HG02973 (cell line): ENCODE measurements at regions not wholly inside any gene's neighbourhood (a gene's known extent, or its start where the extent isn't known, plus 50 kb on each side); places are given as distances from the start of the nearest gene placed in this dataset.
"Not testable (repeated sequence)": the region's sequence is repeated elsewhere in the genome, so short reads cannot be mapped to it uniquely, and the experiment has no call there.

Experiments
- ATAC-seq: cut with Tn5 transposase; IDR thresholded peaks from one replicate; pipeline ENCODE4 v1.9.1; 2021; ENCODE audit warnings: moderate library complexity; ENCODE audit not compliant: unreplicated experiment

DNA sequence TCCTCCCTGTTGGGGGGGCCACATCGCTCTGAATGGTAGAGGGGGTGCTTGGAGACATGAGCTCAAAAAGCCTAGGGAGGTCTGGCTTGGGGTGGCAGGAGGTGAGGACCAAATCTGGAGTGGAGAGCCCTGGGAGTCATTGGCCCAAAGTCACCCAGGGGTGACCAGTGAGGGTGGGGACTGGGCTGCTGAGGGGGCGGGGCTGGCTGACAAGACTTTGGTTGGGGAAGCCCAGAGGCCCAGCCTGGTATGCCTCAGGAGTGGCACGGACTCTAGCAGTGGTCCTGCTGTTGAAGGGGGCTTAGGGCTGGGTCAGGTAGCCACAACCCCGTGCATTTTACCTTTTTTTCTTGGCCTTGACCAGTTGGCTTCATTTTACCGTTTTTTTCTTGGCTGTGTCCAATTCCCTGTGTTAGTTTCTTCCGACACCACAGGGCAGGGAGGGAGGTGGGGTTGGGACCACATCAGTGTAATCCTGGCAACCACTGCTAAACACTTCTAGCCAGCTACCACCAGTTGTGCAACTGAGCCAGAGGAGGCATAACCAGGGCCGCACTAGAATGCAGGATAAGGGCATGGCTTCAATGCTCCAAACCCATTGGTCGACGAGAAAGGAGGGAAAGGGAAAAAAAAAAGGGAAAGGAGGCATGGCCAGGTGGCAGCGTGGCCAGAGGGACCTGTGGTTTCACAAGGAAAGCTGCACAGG lies 105.3 kb upstream of the C2CD4B start:
- ATAC-seq = no peak

DNA sequence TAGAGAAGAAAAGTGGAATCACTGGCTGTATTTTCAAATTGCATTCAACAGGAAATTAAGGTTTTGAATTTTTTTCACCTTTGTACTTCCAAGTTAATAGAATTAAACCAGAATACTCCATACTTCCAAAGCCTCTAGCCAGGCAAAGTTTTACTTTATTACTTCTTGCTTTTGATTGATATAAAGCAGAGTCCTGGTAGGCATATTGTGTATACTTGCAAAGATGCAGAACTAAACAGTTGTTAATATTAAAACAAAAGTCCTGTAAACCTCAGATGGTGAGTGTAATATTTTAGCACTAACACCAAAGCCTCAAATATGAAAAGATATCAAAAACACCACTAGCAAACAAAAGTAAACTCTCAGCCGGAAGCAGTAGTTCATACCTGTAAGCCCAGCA lies 107.2 kb upstream of the C2CD4B start:
- ATAC-seq = no peak

DNA sequence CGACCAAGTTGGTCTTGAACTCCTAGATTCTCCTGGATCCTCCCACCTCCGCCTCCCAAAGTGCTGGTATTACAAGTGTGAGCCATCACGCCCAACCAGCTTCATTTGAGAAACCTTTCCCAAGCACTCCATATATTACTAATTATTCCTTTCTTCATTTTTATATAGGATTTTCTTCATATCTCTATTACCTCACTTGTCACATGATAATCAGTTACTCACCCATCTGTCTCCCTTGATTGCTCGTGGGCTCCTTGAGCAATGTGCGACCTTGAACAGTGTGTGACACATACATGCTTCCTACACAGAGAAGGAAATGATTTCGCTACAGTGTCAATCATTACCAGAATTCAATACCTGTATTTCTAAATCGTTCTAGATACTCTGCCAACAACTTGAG lies 110.7 kb upstream of the C2CD4B start:
- no peak for ATAC-seq

DNA sequence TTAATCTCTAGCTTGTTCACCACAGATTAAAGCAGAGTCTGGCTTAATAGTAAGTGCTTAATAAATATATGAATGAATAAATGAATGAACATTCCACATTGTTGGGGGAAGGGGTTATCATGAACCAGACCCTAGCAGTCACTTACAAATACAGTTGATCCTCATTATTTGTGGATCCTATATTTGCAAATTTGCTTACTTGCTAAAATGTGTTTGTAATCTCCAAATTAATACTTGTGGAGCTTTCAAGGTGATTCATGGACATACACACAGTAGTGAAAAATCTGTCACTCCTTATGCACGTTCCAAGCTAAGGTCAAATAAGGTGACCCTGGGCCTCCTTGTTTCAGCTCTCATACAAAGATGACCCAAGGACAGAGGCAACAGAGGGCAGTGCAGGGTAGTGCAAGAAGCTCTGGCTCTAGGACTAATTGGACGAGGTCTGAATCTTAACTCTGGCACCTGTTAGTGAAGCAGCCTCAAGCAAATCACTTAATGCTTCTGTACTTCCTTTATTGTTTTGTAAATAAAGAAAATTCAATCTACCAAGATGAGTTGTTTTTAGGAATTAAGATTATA lies 112.8 kb upstream of the C2CD4B start:
- no peak for ATAC-seq

DNA sequence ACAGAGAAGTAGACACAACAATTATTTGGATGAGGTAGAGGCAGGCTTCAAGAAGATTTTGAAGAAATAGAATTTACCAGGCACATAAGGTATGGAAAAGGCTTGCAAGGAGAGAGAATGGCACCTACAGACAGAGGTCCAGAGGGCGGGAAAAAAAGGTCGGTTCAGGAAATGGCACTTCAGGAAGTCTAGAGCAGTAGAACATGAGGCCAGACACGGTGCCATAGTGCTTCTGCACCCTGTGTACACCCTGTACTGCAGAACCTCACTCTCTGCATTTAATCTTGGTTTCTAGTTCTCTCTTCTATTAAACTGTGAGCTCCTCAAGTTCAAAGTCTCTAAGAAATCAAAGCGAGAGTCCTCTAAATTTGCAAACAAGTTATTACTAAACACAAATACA lies 113.4 kb upstream of the C2CD4B start:
- no peak for ATAC-seq

DNA sequence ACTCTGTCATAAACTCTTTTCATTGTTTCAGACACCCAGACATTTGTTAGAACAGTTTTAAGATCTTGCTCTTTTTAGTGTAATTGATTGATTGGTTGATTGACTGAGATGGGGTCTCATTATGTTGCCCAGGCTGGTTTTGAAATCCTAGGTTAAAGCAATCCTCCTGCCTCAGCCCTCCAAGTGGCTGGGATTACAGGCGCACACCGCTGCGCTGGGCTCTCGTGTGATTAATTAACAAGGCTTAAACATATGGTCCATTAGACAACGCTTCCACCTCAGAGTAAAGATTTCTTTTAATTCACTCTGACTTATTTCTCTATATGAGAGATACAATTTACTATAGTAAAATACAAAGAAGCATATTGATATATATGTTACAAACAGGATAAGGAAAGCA lies 114.0 kb upstream of the C2CD4B start:
- no peak for ATAC-seq

DNA sequence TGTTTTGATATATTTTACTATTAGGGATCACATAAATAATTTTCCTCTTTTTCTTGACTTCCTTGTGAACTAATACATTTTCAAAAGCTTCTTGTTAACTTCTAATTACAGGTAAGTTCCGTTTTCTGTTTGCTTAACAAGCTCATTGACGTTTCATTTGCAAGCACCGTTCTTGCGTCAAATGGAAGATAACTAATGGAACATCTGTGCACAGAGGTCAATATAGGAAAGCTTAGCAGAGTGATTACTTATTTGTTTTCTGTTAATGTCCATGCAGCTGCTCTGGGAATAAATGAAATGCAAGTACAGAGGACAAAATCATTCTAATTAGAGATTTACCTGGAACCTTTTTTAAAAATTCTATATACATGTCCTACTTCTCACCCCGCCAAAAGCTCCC lies 115.5 kb upstream of the C2CD4B start:
- ATAC-seq = no peak

DNA sequence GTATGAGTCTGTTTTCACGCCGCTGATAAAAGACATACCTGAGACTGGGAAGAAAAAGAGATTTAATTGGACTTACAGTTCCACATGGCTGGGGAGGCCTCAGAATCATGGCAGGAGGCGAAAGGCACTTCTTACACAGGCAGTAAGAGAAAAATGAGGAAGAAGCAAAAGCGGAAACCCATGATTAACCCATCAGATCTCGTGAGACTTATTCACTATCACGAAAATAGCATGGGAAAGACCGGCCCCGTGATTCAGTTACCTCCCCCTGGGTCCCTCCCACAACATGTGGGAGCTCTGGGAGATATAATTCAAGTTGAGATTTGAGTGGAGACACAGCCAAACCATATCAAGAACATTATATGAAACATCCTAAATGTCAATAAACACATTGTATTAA lies 116.7 kb upstream of the C2CD4B start:
- ATAC-seq = not testable (repeated sequence)

DNA sequence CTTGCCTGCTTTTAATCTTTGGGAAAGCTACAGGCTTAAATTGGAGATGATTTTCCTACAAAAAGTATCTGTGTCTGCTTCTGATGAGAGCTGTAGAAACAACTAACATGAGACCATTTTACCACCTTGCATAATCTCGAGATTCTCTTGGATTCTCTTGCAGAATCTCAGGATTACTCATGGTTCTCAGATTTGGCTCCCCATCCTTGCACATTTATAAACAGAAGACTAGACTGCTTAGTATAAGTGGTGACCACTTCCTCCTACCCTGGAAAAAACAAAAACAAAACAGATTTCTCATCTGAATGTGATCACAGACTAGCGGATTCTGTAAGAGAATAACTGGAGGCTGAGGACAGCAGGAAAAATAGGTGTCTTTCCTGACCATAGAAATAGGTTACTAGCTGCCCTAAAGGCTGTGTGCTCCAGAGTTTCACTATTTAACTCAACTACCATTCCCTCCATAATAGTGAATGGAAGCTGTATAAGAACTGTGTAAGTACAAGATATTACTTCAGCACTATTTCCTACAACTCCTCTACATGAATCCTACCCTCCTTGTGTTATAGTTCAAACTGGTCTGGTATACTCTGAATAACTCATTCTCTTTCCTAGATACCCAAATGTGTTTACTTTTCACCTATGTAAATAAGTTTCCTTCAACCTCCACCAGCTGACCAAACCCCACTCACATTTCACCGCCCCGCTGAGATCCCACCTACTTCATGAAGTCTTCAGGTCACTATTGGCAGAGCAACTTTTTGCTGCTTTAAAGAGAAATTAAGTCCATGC lies 122.2 kb upstream of the C2CD4B start:
- ATAC-seq = no peak

DNA sequence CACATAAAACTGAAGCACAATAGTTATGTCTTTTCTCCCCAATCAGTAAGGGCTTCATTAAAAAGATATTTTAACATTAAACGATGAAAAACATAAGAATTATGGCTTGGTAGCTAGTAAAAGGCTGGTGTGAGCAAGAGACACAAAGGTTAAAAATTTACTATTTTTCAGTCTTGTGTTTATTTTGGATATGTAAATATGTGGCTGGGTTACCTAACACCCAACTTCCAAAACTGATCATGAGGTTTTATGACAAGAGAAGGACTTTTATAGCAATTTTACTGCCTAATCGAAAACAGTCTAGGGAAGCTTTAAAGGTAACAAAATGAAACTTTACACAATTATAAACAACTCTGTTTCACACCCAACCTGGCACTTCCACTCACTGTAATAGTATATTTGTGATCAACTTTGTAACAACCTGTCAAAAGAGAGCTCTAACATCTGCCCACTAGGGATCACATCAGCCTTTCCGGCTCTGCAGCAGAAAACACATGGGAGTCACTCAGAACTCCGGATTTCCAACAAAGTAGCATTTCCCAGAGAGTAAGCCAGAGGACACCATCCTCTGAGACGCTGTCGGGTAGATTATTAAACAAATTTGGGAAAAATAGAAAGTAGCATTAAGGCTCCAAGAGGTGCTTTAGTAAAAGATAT lies 123.4 kb upstream of the C2CD4B start:
- ATAC-seq = no peak

DNA sequence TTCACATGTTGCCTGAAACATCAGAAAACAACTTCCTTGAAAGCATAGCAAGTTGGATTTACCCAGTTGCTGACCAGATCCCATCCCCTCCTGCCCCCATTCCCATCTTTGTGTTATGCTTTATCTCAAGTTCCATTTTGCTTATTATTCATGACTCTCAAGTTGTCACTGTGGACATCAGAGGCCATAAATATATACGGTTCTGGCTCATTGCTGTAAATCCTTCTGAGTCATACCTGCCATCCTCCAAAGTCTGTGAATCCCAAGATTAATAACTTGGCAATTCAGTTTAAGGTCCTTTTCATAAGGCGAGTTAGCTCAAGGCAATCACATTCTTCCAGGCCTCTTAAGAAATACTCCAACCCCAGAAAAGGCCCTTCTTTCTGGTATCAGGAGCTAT lies 126.2 kb upstream of the C2CD4B start:
- no peak for ATAC-seq

DNA sequence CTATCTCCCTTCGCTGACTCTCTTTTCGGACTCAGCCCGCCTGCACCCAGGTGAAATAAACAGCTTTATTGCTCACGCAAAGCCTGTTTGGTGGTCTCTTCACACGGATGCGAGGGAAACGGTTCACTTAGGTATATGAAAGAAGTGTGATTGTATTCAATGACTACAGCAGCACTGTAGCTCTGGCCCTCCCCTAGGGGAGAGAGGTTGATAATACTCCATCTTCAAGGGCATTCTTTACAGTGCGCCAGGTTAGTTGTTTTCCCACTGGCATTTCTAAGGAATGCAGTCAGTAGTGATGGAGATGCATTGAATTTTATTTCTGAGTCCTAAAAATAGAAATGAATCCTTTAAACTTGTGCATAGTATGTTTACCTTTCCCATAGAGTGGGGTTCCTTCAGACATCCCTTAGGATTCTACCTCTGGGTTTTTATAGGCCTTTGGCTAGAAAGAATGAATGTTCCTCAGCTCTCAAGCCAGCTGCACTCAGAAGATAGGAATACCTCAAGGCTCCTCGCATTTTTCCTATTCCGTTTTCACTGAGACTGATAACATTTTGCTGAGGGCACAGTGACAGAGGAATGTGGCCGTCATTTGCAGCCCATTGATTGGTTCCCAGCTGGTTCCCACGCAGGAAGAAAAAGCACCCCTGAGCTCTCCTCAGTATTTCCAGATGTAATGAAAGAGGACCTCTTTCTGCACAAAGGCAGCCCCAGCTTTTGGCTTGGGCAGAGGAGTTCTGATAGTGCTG lies 131.8 kb upstream of the C2CD4B start:
- ATAC-seq = no peak

DNA sequence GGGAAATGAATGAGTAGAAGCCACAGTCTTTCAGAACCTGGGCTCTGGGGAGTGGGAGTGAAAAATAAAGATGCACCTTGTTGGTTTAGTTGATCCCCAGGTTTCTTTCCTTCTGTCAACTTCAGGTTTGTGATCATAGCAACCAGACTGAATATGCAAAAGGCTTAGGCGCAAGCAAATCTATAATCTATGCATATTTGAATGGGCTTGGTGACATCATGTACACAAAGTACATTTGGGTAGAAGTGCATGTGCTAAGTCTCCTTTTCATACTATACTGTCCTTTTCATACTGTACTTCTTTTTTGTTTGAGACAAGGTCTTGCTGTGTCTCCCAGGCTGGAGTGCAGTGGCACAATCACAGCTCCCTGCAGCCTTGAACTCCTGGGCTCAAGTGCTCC lies 132.4 kb upstream of the C2CD4B start:
- no peak for ATAC-seq

DNA sequence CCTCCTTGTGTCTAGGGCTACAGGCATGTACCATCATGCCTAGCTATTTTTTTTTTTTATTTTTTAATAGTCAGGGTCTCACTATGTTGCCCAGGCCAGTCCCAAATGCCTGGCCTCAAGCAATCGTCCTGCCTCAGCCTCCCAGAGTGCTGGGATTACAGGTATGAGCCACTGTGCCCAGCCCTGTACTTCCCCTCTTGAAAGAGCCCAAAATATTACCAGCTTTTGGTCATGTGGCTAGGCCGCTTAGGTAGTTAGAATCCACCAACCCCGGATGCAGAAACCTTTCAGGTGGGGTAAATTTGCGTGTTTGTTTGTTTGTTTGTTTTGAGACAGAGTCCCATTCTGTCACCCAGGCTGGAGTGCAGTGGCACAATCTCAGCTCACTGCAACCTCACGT lies 132.8 kb upstream of the C2CD4B start:
- no peak for ATAC-seq

DNA sequence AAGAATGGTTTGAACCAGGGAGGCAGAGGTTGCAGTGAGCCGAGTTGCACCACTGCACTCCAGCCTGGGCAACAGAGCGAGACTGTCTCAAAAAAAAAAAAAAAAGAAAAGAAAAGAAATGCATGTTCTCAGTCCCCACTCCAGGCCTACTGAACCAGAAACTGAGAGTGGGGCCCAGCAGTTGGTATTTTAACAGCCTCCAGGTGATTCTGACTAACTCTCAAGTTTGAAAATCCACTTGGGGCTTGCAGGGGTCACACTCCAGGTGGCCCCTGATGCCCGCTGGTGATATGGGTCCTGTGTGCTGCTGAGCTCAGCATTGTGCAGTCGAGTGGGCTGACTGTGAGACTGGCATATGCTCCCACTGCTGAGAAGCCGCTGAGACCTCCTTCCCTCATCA lies 133.7 kb upstream of the C2CD4B start:
- no peak for ATAC-seq

DNA sequence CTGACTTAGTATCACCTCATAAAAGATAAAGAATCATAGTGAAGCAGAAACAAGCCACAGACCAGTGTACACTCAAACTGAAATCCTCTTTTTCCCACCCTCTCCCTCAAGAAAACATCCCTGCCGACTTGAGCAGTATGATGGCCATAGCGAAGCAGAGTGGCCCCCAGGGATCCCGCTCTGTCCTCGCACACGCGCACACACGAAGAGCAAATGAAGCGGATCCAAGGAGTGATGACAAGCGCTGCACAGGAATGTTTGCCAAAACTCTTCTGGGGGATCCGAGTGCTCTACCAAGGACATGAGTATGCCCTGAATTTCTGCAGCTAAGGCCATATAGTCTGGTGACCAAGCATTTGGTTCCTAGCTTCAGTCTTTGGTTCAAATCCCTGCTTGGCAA lies 134.5 kb upstream of the C2CD4B start:
- no peak for ATAC-seq

DNA sequence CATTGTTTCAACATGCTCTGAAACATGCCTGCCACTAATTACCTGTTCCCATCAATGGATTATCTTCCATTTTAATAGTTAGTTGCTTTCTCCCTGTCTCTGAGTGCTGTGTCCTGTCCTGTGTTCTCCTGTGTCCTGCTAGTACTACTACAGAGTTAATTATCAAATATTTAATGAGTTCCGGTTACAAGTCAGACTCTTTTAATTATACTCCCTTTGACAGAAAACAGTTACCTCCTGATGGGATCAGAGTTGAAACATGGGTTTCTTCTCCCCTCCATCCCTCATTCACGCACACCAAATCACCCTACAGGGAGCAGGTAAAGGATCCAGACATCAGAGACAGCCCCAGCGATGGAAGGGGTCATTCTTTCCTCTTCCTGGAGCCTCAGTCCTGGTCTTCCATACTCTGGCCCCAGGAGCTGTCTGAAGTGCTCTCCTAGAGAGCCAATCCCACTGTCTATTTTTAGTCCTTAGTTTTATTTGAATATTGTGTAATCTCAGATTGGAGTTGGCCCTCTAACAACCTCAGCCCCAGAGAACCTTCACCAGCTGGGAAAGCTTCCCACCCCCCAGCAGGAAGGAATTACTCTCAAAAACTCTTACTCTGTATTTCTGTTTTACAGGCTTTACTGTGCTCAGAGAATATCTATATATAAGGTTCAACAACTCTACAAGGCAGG lies 137.0 kb upstream of the C2CD4B start:
- ATAC-seq = no peak

DNA sequence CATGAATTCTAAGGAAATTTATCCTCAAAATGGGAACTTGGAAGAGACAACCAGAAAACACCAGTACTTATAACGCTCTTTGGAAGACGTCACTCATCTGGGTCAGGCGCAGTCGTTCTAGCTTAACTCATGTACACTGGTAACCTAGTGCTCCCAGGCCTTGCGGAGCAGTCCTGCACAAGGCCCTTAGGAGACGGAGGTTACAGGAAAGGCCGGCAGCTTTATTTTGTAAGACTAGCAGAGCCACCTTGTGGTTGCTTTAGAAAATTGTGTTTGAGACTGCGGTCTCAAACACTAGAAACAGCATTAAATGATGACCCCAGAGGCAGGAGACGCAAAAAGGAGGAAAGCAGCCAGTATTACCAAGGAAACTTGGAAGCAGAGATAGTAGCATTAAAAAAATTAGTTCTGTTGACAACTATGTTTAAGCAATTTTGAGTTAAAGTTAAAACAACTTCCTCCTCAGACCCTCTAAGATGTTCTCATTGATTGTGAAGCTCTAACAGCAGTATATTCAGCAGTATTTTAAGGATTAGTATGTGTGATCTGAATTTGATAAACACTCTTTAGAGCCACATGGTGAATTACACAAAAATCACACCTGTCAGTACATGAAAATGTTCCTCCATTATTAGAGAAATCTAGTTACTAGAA lies 141.9 kb upstream of the C2CD4B start:
- ATAC-seq = no peak

DNA sequence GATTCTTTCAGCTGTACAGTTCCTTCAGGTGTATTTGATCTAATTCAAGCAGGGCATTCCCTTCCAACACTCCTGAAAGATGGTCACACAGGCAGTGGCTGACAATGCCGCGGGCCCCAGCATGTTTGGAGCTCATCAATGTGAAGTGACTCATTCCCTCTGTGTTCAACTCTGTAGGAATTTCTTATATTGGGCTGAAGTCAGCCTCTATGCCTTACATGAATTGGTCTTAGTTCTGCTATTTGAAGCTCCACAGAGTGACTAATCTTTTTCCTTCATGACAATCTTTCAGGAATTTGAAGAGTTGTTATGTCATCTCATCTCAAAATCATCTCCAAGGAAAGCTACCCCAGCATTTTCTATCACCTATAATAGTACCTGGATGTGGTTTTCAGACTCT lies 142.5 kb upstream of the C2CD4B start:
- ATAC-seq = no peak
